ENCODE measurements at regions not wholly inside any gene's neighbourhood (a gene's known extent, or its start where the extent isn't known, plus 50 kb on each side); places are given as distances from the start of the nearest gene placed in this dataset.

DNA sequence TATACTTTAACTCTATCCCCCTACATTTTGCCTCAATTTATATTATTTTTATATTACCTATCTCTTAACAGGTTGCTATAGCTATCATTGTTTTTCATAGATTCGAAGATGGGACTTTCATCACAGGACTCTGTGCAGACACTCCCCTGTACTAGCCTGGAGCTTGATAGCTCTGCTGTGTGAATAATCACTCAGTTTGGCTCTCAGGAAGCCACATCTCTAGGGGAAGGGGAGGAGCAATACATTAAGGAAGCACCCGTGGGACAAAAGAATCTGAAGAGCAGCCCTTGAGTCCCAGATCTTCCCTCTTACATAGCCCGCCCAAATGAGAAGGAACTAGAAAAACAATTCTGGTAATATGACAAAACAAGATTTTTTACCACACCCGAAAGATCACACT, 114.3 kb upstream of the FXR1 start:
- H3K9me3 Mint-ChIP-seq: peaks cover 0 to 5% of the 10 kb centered on the region in 2 experiments; a peak in 3 of 5 replicates
- Histone ChIP-seq H3K79me2 (ENCODE audit: insufficient read depth, low read length) (no peaks in the 10 kb centered on the region), H2AFZ (ENCODE audit: low read length) (no peak overlapping the region), H3K14ac (ENCODE audit: insufficient read depth, low read length) (no peak overlapping the region), H3K27ac (ENCODE audit: insufficient read length, low read depth, low read length) (no peak overlapping the region), H2BK20ac (ENCODE audit: low read depth, low read length, poor library complexity, severe bottlenecking) (no peak overlapping the region), H3K23ac (ENCODE audit: insufficient read length, low read depth, low read length) (no peak overlapping the region), H2BK15ac (ENCODE audit: low read depth, low read length) (no peak overlapping the region; the same call in 1 of the 2 replicates), H2BK120ac (ENCODE audit: low read depth, low read length, poor library complexity, severe bottlenecking) (no peak overlapping the region), H3K4ac (ENCODE audit: low read depth, low read length) (no peak overlapping the region), H3K56ac (ENCODE audit: insufficient read length, low read depth, low read length) (no peak overlapping the region), H4K91ac (ENCODE audit: insufficient read length, low read depth, low read length) (no peak overlapping the region), H3K9me3 (ENCODE audit: control insufficient read depth, low read depth, low read length) (no peaks in the 10 kb centered on the region), H3K4me2 (ENCODE audit: insufficient read depth, insufficient read length, low read length) (no peak overlapping the region), H2BK12ac (ENCODE audit: insufficient read length, low read depth, low read length) (no peak overlapping the region), H3K18ac (ENCODE audit: insufficient read length, low read depth, low read length) (no peak overlapping the region), H2AK5ac (ENCODE audit: insufficient read length, low read length) (no peak overlapping the region), H4K20me1 (ENCODE audit: control insufficient read depth, insufficient read depth, insufficient read length) (no peaks in the 10 kb centered on the region), H3T11ph (ENCODE audit: low read length) (no peak overlapping the region), H3K27me3 (ENCODE audit: insufficient read depth, low read length) (no peaks in the 10 kb centered on the region), H2BK5ac (ENCODE audit: insufficient read length, low read length) (no peak overlapping the region), H4K8ac (replicated peaks; ENCODE audit: insufficient read length, low read depth, low read length) (no peak overlapping the region), H3K23me2 (ENCODE audit: insufficient read length, low read depth, low read length, poor library complexity, severe bottlenecking) (no peaks in the 10 kb centered on the region), H4K5ac (ENCODE audit: insufficient read length, low read depth, low read length) (no peak overlapping the region), H3K4me1 (ENCODE audit: insufficient read depth, low read length) (no peaks in the 10 kb centered on the region), H3K9ac (ENCODE audit: extremely low read depth, insufficient read length, low read length) (no peak overlapping the region), H3K79me1 (ENCODE audit: insufficient read depth, low read depth, low read length, poor library complexity, severe bottlenecking) (no peaks in the 10 kb centered on the region)
- H3K27me3 Mint-ChIP-seq (ENCODE audit: low read depth): no peaks in the 10 kb centered on the region
- H3K4me1 Mint-ChIP-seq: peaks cover 0 to 4% of the 10 kb centered on the region in 2 experiments; a peak in 3 of 4 replicates
- no peak overlapping the region for H3K4me3 Mint-ChIP-seq
- H3K36me3 Mint-ChIP-seq (ENCODE audit: insufficient read depth in 1 of 3, low read depth in 3 of 3): 0 out of 7 replicates have a peak, but pooled peaks cover 0 to 5% (median 0%) of the 10 kb centered on the region in 3 experiments
- no peak for TF ChIP-seq CTCF (conservative IDR thresholded peaks at IDR 0.05)
- DNase-seq: no peak
- peak overlapping the region in 1 of 3 experiments; percentile 7; a peak in 1 of 7 replicates for H3K27ac Mint-ChIP-seq
- WGBS (ENCODE audit: extremely low coverage, insufficient read length, low lambda C conversion rate): no CpG with 5 or more reads among the region's 4 CpGs
